SK-N-SH treated with all-trans-retinoic acid at 6 μM for 48 hours (cell line): ENCODE measurements at regions not wholly inside any gene's neighbourhood (a gene's known extent, or its start where the extent isn't known, plus 50 kb on each side); places are given as distances from the start of the nearest gene placed in this dataset.

ENCODE experiments used
- ATAC-seq: fragments of 200-7000 bp; cut with Tn5 transposase; 3 replicates; pipeline ENCODE4 v1.9.1; 2020; ENCODE audit warnings: mild to moderate bottlenecking, moderate library complexity
- ARNTL ChIP-seq: fragments of 450-650 bp; formaldehyde crosslinking; IDR thresholded peaks from 2 replicates; pipeline ENCODE4 v1.5.0; 2020; ENCODE audit warnings: low read depth, mild to moderate bottlenecking, moderate library complexity, borderline replicate concordance
- BACH2 ChIP-seq: fragments of 250-450 bp; sonication (Bioruptor Pico); IDR thresholded peaks from 2 replicates; pipeline ENCODE4 v1.9.0; 2021; ENCODE audit warnings: mild to moderate bottlenecking, borderline replicate concordance
- ESRRG ChIP-seq: fragments of 250-450 bp; sonication (Bioruptor Pico); IDR thresholded peaks from 2 replicates; pipeline ENCODE4 v1.6.1; 2021; ENCODE audit warnings: mild to moderate bottlenecking
- GLIS3 ChIP-seq: fragments of 250-450 bp; sonication (Bioruptor Pico); IDR thresholded peaks from 2 replicates; pipeline ENCODE4 v1.5.0; 2020; ENCODE audit warnings: mild to moderate bottlenecking, moderate library complexity
- ISL1 ChIP-seq: fragments of 250-450 bp; sonication (Bioruptor Pico); IDR thresholded peaks from 2 replicates; pipeline ENCODE4 v2.1.2; 2022; ENCODE audit warnings: mild to moderate bottlenecking, moderate library complexity
- OSR1 ChIP-seq: fragments of 250-450 bp; sonication (Bioruptor Pico); IDR thresholded peaks from 2 replicates; pipeline ENCODE4 v1.8.0; 2022; ENCODE audit warnings: moderate library complexity, mild to moderate bottlenecking, inconsistent platforms
- PPARA ChIP-seq: fragments of 250-450 bp; sonication (Bioruptor Pico); IDR thresholded peaks from 2 replicates; pipeline ENCODE4 v1.5.0; 2020; ENCODE audit warnings: mild to moderate bottlenecking, borderline replicate concordance
- RARB ChIP-seq: fragments of 250-450 bp; sonication (Bioruptor Pico); IDR thresholded peaks from 2 replicates; pipeline ENCODE4 v1.8.0; 2021; ENCODE audit warnings: mild to moderate bottlenecking, moderate library complexity
- SNAI2 ChIP-seq: fragments of 250-450 bp; sonication (Bioruptor Pico); IDR thresholded peaks from 2 replicates; pipeline ENCODE4 v1.5.0; 2020; ENCODE audit warnings: mild to moderate bottlenecking, moderate library complexity
- TOX ChIP-seq: fragments of 250-450 bp; sonication (Bioruptor Pico); IDR thresholded peaks from 2 replicates; pipeline ENCODE4 v1.8.0; 2021; ENCODE audit warnings: mild to moderate bottlenecking, moderate library complexity, borderline replicate concordance
- ZC3H10 ChIP-seq: fragments of 250-450 bp; sonication (Bioruptor Pico); IDR thresholded peaks from 2 replicates; pipeline ENCODE4 v1.5.1; 2021; ENCODE audit warnings: mild to moderate bottlenecking, moderate library complexity
- ZFP3 ChIP-seq: fragments of 250-450 bp; sonication (Bioruptor Pico); IDR thresholded peaks from 2 replicates; pipeline ENCODE4 v1.5.0; 2020; ENCODE audit warnings: mild to moderate bottlenecking, moderate library complexity
- ZNF565 ChIP-seq: fragments of 450-650 bp; formaldehyde crosslinking; conservative IDR thresholded peaks from 2 replicates; pipeline ENCODE4 v1.5.0; 2020; ENCODE audit warnings: low read depth, mild to moderate bottlenecking, moderate library complexity
- ZNF70 ChIP-seq: fragments of 450-650 bp; formaldehyde crosslinking; IDR thresholded peaks from 2 replicates; pipeline ENCODE4 v1.5.0; 2020; ENCODE audit warnings: mild to moderate bottlenecking, moderate library complexity
- TF ChIP-seq, protein P1 (sequence below): fragments of 250-450 bp; sonication (Bioruptor Pico); IDR thresholded peaks from 2 replicates; pipeline ENCODE4 v1.5.1; 2021; ENCODE audit warnings: mild to moderate bottlenecking, moderate library complexity
- TF ChIP-seq, protein P2 (sequence below): fragments of 250-450 bp; sonication (Bioruptor Pico); IDR thresholded peaks from 2 replicates; pipeline ENCODE4 v1.5.0; 2020; ENCODE audit warnings: mild to moderate bottlenecking, moderate library complexity
- TF ChIP-seq, protein P3 (sequence below): fragments of 250-450 bp; sonication (Bioruptor Pico); IDR thresholded peaks from 2 replicates; pipeline ENCODE4 v1.8.0; 2020; ENCODE audit warnings: mild to moderate bottlenecking, moderate library complexity, borderline replicate concordance
- TF ChIP-seq, protein P4 (sequence below): fragments of 250-450 bp; sonication (Bioruptor Pico); IDR thresholded peaks from 2 replicates; pipeline ENCODE4 v1.5.1; 2020; ENCODE audit warnings: low read depth, mild to moderate bottlenecking, moderate library complexity
- TF ChIP-seq, protein P5 (sequence below): fragments of 250-450 bp; sonication (Bioruptor Pico); IDR thresholded peaks from 2 replicates; pipeline ENCODE4 v1.8.0; 2021; ENCODE audit warnings: low read depth, mild to moderate bottlenecking, moderate library complexity, borderline replicate concordance

GRCh38 chr3:13705702-13706280, 156.9 kb downstream of the FBLN2 start:
- no peak for ATAC-seq
- TF ChIP-seq RARB (no peak), PPARA (CRISPR knock-in tag) (no peak), GLIS3 (CRISPR knock-in tag) (no peak), BACH2 (no peak), ESRRG (no peak), ARNTL (CRISPR knock-in tag) (no peak), ZNF70 (CRISPR knock-in tag) (no peak), OSR1 (CRISPR knock-in tag) (no peak), ZNF565 (CRISPR knock-in tag) (no peak), SNAI2 (CRISPR knock-in tag) (no peak), ZFP3 (CRISPR knock-in tag) (no peak), ISL1 (CRISPR knock-in tag) (no peak), ZC3H10 (CRISPR knock-in tag) (no peak), TOX (CRISPR knock-in tag) (no peak)
- TF ChIP-seq, protein P1, sequence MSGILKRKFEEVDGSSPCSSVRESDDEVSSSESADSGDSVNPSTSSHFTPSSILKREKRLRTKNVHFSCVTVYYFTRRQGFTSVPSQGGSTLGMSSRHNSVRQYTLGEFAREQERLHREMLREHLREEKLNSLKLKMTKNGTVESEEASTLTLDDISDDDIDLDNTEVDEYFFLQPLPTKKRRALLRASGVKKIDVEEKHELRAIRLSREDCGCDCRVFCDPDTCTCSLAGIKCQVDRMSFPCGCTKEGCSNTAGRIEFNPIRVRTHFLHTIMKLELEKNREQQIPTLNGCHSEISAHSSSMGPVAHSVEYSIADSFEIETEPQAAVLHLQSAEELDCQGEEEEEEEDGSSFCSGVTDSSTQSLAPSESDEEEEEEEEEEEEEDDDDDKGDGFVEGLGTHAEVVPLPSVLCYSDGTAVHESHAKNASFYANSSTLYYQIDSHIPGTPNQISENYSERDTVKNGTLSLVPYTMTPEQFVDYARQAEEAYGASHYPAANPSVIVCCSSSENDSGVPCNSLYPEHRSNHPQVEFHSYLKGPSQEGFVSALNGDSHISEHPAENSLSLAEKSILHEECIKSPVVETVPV (CRISPR knock-in tag), result no peak
- TF ChIP-seq, protein P2, sequence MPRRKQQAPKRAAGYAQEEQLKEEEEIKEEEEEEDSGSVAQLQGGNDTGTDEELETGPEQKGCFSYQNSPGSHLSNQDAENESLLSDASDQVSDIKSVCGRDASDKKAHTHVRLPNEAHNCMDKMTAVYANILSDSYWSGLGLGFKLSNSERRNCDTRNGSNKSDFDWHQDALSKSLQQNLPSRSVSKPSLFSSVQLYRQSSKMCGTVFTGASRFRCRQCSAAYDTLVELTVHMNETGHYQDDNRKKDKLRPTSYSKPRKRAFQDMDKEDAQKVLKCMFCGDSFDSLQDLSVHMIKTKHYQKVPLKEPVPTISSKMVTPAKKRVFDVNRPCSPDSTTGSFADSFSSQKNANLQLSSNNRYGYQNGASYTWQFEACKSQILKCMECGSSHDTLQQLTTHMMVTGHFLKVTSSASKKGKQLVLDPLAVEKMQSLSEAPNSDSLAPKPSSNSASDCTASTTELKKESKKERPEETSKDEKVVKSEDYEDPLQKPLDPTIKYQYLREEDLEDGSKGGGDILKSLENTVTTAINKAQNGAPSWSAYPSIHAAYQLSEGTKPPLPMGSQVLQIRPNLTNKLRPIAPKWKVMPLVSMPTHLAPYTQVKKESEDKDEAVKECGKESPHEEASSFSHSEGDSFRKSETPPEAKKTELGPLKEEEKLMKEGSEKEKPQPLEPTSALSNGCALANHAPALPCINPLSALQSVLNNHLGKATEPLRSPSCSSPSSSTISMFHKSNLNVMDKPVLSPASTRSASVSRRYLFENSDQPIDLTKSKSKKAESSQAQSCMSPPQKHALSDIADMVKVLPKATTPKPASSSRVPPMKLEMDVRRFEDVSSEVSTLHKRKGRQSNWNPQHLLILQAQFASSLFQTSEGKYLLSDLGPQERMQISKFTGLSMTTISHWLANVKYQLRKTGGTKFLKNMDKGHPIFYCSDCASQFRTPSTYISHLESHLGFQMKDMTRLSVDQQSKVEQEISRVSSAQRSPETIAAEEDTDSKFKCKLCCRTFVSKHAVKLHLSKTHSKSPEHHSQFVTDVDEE (CRISPR knock-in tag), result no peak
- TF ChIP-seq, protein P3, sequence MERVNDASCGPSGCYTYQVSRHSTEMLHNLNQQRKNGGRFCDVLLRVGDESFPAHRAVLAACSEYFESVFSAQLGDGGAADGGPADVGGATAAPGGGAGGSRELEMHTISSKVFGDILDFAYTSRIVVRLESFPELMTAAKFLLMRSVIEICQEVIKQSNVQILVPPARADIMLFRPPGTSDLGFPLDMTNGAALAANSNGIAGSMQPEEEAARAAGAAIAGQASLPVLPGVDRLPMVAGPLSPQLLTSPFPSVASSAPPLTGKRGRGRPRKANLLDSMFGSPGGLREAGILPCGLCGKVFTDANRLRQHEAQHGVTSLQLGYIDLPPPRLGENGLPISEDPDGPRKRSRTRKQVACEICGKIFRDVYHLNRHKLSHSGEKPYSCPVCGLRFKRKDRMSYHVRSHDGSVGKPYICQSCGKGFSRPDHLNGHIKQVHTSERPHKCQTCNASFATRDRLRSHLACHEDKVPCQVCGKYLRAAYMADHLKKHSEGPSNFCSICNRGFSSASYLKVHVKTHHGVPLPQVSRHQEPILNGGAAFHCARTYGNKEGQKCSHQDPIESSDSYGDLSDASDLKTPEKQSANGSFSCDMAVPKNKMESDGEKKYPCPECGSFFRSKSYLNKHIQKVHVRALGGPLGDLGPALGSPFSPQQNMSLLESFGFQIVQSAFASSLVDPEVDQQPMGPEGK (CRISPR knock-in tag), result no peak
- TF ChIP-seq, protein P4, sequence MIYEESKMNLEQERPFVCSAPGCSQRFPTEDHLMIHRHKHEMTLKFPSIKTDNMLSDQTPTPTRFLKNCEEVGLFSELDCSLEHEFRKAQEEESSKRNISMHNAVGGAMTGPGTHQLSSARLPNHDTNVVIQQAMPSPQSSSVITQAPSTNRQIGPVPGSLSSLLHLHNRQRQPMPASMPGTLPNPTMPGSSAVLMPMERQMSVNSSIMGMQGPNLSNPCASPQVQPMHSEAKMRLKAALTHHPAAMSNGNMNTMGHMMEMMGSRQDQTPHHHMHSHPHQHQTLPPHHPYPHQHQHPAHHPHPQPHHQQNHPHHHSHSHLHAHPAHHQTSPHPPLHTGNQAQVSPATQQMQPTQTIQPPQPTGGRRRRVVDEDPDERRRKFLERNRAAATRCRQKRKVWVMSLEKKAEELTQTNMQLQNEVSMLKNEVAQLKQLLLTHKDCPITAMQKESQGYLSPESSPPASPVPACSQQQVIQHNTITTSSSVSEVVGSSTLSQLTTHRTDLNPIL (CRISPR knock-in tag), result no peak
- TF ChIP-seq, protein P5, sequence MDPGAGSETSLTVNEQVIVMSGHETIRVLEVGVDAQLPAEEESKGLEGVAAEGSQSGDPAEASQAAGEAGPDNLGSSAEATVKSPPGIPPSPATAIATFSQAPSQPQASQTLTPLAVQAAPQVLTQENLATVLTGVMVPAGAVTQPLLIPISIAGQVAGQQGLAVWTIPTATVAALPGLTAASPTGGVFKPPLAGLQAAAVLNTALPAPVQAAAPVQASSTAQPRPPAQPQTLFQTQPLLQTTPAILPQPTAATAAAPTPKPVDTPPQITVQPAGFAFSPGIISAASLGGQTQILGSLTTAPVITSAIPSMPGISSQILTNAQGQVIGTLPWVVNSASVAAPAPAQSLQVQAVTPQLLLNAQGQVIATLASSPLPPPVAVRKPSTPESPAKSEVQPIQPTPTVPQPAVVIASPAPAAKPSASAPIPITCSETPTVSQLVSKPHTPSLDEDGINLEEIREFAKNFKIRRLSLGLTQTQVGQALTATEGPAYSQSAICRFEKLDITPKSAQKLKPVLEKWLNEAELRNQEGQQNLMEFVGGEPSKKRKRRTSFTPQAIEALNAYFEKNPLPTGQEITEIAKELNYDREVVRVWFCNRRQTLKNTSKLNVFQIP (CRISPR knock-in tag), result no peak

GRCh38 chr3:13705051-13705450, 156.1 kb downstream of the FBLN2 start:
- no peak for ATAC-seq

More at GRCh38 chr3:13705051-13705450, 156.1 kb downstream of the FBLN2 start:
- TF ChIP-seq, protein P4 (CRISPR knock-in tag), result no peak
- TF ChIP-seq, protein P3 (CRISPR knock-in tag), result no peak
